HG03045 (cell line): ENCODE measurements at regions not wholly inside any gene's neighbourhood (a gene's known extent, or its start where the extent isn't known, plus 50 kb on each side); places are given as distances from the start of the nearest gene placed in this dataset.
"Not testable (repeated sequence)": the region's sequence is repeated elsewhere in the genome, so short reads cannot be mapped to it uniquely, and the experiment has no call there.

Experiments used
- ATAC-seq: cut with Tn5 transposase; IDR thresholded peaks from one replicate; pipeline ENCODE4 v1.9.1; 2021; ENCODE audit warnings: mild to moderate bottlenecking, moderate library complexity; ENCODE audit not compliant: unreplicated experiment

DNA sequence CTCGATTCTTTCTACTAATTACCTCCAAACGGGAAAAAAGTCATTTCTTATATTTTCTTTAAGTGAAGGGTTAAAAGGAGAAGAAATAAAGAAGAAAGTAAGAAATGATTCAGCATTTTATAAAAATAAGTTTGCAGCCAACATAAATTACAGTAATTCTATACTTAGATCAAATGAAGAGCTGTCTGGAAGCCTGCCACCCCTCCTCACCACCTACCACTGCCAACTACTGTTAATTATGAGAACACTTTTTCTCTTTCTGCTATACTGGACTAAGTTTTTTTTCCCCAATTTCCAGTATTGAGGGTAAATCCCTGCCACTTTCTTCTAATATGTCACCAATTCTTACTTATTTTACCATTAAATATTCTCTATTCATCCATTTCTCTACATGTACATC lies 1030.1 kb downstream of the PRIM2 start:
- ATAC-seq = not testable (repeated sequence)

DNA sequence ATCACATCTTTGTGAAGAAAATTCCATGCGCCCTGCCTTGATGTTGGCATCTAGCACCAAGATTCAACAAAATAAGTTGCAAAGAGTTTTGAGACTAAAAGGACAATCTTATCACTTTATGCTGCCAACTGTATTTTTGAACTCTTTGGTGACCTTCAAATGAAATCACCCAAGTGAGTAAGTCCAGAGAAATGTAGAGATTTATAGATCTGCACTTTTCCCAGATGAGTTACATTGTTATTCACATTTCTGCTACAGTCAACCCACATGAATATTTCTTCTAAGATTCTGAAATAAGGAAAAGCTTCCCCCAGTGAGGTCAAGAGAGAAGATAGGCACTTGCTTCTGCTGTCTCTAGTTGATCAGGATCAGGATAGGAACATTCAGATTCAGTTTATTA lies 1034.2 kb downstream of the PRIM2 start:
- not testable (repeated sequence) for ATAC-seq

DNA sequence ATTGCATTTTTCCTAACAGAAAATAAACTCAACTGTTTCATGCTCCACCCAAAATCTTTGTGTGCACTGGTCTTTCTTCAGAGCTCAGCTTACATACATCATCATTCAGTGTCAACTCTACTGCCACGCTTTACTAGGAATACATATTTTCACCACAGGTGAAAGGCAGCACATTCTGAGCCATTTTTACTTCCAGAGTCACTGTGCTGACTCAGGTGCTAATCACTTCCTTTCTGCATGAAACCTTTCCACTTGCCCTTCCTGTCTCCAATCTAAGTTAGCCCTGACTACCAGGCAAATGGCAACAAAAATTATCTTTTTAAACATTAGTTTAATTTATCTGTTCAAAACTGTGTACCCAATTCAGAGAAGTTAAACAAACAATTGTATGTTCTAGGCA lies 1041.0 kb downstream of the PRIM2 start:
- ATAC-seq = not testable (repeated sequence)

DNA sequence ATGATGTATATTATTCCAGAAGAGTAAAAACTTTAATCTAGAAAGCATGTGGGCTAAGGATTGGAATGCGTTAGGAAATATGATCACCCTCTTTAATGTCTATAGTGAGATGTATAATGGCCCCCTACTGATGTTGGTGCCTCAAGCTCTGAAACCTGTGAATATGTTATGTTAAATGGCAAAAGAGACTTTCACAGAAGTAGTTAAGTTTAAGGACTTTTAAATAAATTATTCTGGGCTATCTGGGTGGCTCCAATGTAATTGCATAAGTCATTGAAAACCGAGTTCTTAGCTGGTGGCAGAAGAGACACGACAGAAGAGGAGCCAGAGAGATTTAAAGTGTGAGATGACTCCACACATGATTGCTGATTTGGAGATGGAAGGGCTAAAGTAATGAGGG lies 1048.4 kb downstream of the PRIM2 start:
- not testable (repeated sequence) for ATAC-seq

DNA sequence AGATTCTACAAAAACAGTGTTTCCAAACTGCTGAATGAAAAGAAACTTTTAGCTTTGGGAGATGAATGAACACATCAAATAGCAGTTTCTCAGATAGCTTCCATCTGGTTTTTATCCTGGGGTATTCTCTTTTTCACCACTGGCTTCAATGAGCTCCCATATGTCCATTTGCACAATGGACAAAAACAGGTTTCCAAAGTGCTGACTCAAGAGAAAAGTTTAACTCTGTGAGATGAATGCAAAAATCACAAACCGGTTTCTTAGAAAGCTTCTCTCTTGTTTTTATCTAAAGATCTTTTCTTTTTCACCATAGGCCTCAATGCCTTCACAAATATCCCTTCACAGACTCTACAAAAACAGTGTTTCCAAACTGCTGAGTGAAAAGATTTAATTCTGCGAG lies 1089.2 kb downstream of the PRIM2 start:
- not testable (repeated sequence) for ATAC-seq

DNA sequence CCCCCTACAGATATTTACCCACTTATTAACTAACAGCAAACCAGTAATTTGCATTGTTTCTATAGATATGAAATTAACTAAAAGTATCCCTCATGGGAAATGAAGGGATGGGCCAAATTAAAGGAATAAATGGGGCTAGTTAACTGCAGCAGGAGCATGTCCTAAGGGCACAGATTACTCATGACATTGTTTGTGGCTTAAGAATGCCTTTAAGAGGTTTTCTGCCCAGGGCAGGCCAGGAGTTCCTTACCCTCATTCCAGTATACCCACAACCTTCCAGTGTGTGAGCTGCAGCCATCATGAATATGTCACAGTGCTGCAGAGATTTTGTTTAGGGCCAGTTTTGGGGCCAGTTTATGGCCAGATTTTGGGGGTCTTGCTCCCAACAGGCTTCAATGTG lies 1101.9 kb downstream of the PRIM2 start:
- no peak for ATAC-seq
